HCT116 (cell line): ENCODE measurements at regions not wholly inside any gene's neighbourhood (a gene's known extent, or its start where the extent isn't known, plus 50 kb on each side); places are given as distances from the start of the nearest gene placed in this dataset.

ENCODE experiments used
- CEBPB ChIP-seq: IDR thresholded peaks from 2 replicates; pipeline ENCODE4 v1.6.1; 2012; ENCODE audit warnings: low read depth
- EZH2phosphoT487 ChIP-seq: fragments of 200-600 bp; IDR thresholded peaks from 2 replicates; pipeline ENCODE4 v1.6.1; 2018; ENCODE audit warnings: antibody characterized with exemption, borderline replicate concordance
- FOSL1 ChIP-seq: IDR thresholded peaks from 2 replicates; pipeline ENCODE4 v1.6.1; 2012; ENCODE audit warnings: low read depth
- MAX ChIP-seq: IDR thresholded peaks from 2 replicates; pipeline ENCODE4 v1.6.1; 2012
- POLR2A ChIP-seq: IDR thresholded peaks from 2 replicates; pipeline ENCODE4 v1.7.0; 2011; ENCODE audit warnings: borderline replicate concordance; ENCODE audit not compliant: insufficient read depth, insufficient read length; ENCODE audit errors: extremely low read depth
- POLR2AphosphoS5 ChIP-seq: IDR thresholded peaks from 2 replicates; pipeline ENCODE4 v1.6.1; 2011; ENCODE audit warnings: mild to moderate bottlenecking, low read depth, low read length, moderate library complexity
- TCF7L2 ChIP-seq: IDR thresholded peaks from 2 replicates; pipeline ENCODE4 v1.7.0; 2011; ENCODE audit warnings: borderline replicate concordance, inconsistent platforms; ENCODE audit not compliant: insufficient read depth, insufficient read length; ENCODE audit errors: extremely low read depth
- TF ChIP-seq, protein P1 (sequence below), 3 experiments: fragments of 200-600 bp in 1 of 3; sonication (generic) in 1 of 3; IDR thresholded peaks in 2 of 3; conservative IDR thresholded peaks in 1 of 3; 2 replicates each; pipeline ENCODE4 v1.5.1; 2012 to 2017; ENCODE audit warnings: low read depth in 2 of 3, low read length in 2 of 3, antibody characterized with exemption in 1 of 3, borderline replicate concordance in 1 of 3, control low read depth in 1 of 3, mild to moderate bottlenecking in 1 of 3, mixed read lengths in 1 of 3, mixed run types in 1 of 3, moderate library complexity in 1 of 3; ENCODE audit not compliant: insufficient read depth in 1 of 3

DNA sequence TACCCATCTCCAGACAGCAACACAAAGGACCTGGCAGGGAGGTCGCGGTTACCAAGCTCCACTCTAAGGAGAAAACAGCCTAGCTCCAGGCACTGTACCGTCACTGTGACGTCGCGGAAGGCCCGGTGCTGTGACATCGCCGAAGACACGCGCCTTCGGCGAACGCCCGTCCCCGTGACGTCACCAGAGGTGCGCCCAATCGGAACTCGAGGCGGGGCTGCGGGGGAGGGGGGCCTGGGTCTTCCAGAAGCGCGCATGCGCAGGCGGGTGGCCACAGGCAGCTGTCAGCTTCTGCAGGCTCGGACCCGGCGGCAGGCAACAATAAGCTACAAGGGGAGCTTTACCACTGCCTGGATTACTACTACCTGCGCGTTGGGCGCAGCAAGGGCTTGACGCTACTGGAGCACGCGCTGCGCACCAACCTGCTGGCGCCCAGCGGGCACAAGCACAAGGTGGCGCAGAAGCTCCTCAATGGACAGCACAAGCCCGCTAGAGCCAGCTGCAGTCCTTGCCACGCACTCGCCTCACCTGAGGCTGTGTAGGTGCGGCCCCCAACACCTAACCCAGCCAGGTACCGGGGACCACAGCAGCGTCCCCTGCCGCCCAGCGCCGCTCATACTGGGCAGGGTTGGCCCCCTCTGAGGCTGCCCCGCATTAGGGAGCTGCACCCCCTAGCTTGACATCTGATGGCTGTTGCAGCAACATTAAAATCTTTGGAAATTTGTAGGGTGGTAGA, 208.4 kb downstream of the TPST1 start:
- no peak for TF ChIP-seq FOSL1
- TF ChIP-seq, protein P1, sequence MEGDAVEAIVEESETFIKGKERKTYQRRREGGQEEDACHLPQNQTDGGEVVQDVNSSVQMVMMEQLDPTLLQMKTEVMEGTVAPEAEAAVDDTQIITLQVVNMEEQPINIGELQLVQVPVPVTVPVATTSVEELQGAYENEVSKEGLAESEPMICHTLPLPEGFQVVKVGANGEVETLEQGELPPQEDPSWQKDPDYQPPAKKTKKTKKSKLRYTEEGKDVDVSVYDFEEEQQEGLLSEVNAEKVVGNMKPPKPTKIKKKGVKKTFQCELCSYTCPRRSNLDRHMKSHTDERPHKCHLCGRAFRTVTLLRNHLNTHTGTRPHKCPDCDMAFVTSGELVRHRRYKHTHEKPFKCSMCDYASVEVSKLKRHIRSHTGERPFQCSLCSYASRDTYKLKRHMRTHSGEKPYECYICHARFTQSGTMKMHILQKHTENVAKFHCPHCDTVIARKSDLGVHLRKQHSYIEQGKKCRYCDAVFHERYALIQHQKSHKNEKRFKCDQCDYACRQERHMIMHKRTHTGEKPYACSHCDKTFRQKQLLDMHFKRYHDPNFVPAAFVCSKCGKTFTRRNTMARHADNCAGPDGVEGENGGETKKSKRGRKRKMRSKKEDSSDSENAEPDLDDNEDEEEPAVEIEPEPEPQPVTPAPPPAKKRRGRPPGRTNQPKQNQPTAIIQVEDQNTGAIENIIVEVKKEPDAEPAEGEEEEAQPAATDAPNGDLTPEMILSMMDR (IDR thresholded peaks at IDR 0.05 in 2 of 3, conservative IDR thresholded peaks at IDR 0.05 in 1 of 3; ENCODE audit: borderline replicate concordance in 1 of 3, insufficient read depth in 1 of 3, low read depth in 2 of 3, low read length in 2 of 3), result no peak
- TF ChIP-seq TCF7L2, result no peak
- no peak for TF ChIP-seq EZH2phosphoT487
- no peak for TF ChIP-seq POLR2A
- no peak for TF ChIP-seq POLR2AphosphoS5
- TF ChIP-seq CEBPB, result no peak
- no peak for TF ChIP-seq MAX
